COR-L47 (cell line): ENCODE measurements at regions not wholly inside any gene's neighbourhood (a gene's known extent, or its start where the extent isn't known, plus 50 kb on each side); places are given as distances from the start of the nearest gene placed in this dataset.
A peak's percentile ranks its signal among the peaks of the same experiment; 100 is the strongest.

Experiments
- DNase-seq: peaks from one replicate; lab custom pipeline; 2025; lab: John Stamatoyannopoulos, UW

GRCh38 chr21:24894324-24894723 is 713.0 kb downstream of the MRPL39 start:
- DNase-seq: no peak

GRCh38 chr21:24890021-24890420 is 717.3 kb downstream of the MRPL39 start:
- no peak for DNase-seq

GRCh38 chr21:24881506-24881905 is 725.8 kb downstream of the MRPL39 start:
- no peak for DNase-seq

GRCh38 chr21:24870633-24871032 is 736.6 kb downstream of the MRPL39 start:
- DNase-seq: no peak

- no peak for DNase-seq
Observed at GRCh38 chr21:24869862-24870261, 737.4 kb downstream of the MRPL39 start.

- no peak for DNase-seq
Observed at GRCh38 chr21:24868117-24868516, 739.2 kb downstream of the MRPL39 start.

- DNase-seq: no peak
Observed at GRCh38 chr21:24861471-24861870, 745.8 kb downstream of the MRPL39 start.

GRCh38 chr21:24856326-24856725 is 751.0 kb downstream of the MRPL39 start:
- no peak for DNase-seq

GRCh38 chr21:24852610-24853195 is 754.6 kb downstream of the MRPL39 start:
- DNase-seq: no peak

- no peak for DNase-seq
Observed at GRCh38 chr21:24850121-24850520, 757.2 kb downstream of the MRPL39 start.

- peak; percentile 58 for DNase-seq
Observed at GRCh38 chr21:24844671-24845070, 762.6 kb downstream of the MRPL39 start.

GRCh38 chr21:24840287-24840686 is 767.0 kb downstream of the MRPL39 start:
- no peak for DNase-seq

GRCh38 chr21:24832961-24833360 is 774.3 kb downstream of the MRPL39 start:
- no peak for DNase-seq

- no peak for DNase-seq
Observed at GRCh38 chr21:24829397-24829796, 777.9 kb downstream of the MRPL39 start.

GRCh38 chr21:24826822-24827221 is 780.5 kb downstream of the MRPL39 start:
- DNase-seq: no peak

GRCh38 chr21:24825348-24825747 is 781.9 kb downstream of the MRPL39 start:
- DNase-seq: no peak

GRCh38 chr21:24824209-24824608 is 783.1 kb downstream of the MRPL39 start:
- no peak for DNase-seq

GRCh38 chr21:24823247-24823646 is 784.0 kb downstream of the MRPL39 start:
- no peak for DNase-seq

- DNase-seq: no peak
Observed at GRCh38 chr21:24785033-24785432, 822.2 kb downstream of the MRPL39 start.

- peak; percentile 1 for DNase-seq
Observed at GRCh38 chr21:24781146-24781545, 826.1 kb downstream of the MRPL39 start.

GRCh38 chr21:24759348-24760075 is 847.8 kb downstream of the MRPL39 start:
- DNase-seq: peak; percentile 4

- no peak for DNase-seq
Observed at GRCh38 chr21:24738063-24738462, 869.2 kb downstream of the MRPL39 start.

- no peak for DNase-seq
Observed at GRCh38 chr21:24737296-24737850, 869.9 kb downstream of the MRPL39 start.

GRCh38 chr21:24730661-24731060 is 876.6 kb downstream of the MRPL39 start:
- no peak for DNase-seq
